ENCODE measurements at regions not wholly inside any gene's neighbourhood (a gene's known extent, or its start where the extent isn't known, plus 50 kb on each side); places are given as distances from the start of the nearest gene placed in this dataset.

- Histone ChIP-seq H3K4me2 (ENCODE audit: low read length) (no peak overlapping the region), H3K9ac (ENCODE audit: low read depth, low read length) (no peak overlapping the region), H3K4me1 (ENCODE audit: control insufficient read depth, insufficient read depth, low read length) (no peaks in the 10 kb centered on the region), H3K4me3 (ENCODE audit: low read length) (no peak overlapping the region), H3K36me3 (ENCODE audit: insufficient read depth, low read length) (no peaks in the 10 kb centered on the region), H3K9me3 (replicated peaks; ENCODE audit: low read length) (no peaks in the 10 kb centered on the region), H3K27me3 (ENCODE audit: control insufficient read depth, insufficient read depth, low read length) (peaks cover 40% of the 10 kb centered on the region)
Observed at GRCh38 chr21:33158654-33159053, 71.1 kb upstream of the IFNAR2 start.

DNA sequence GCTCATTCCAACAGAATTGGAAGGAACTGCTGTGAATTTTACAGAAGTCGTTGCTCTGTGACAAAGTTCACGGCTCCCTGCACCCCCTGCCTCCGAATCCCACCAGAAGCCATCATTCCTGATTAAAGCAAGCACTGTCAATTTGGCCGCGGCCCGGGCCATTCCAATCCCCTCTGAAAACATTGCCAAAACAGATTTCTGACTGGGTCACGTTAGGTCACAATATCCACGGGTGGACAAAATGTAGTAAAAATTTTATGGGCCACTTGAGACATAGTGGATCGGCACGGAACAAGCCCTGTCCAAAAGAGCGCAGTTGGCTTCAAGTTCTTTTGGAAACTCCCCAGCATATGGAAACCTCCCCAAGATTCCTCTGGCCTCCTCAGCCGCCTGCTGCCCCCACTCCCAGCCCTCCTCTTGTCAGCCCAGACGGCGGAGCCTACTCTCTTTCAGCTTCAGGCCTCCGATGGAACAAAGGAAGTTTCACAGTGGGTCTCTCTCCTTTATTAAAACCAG is 67.2 kb upstream of the IFNAR2 start:
- H3K4me3 ChIP-seq (ENCODE audit: low read length), result no peak overlapping the region
- H3K9ac ChIP-seq (ENCODE audit: low read depth, low read length), result no peak overlapping the region
- peaks cover 52% of the 10 kb centered on the region for H3K27me3 ChIP-seq (ENCODE audit: control insufficient read depth, insufficient read depth, low read length)
- no peak overlapping the region for H3K4me2 ChIP-seq (ENCODE audit: low read length)
- no peaks in the 10 kb centered on the region for H3K4me1 ChIP-seq (ENCODE audit: control insufficient read depth, insufficient read depth, low read length)
- no peaks in the 10 kb centered on the region for H3K36me3 ChIP-seq (ENCODE audit: insufficient read depth, low read length)
- no peaks in the 10 kb centered on the region for H3K9me3 ChIP-seq (replicated peaks; ENCODE audit: low read length)

- Histone ChIP-seq H3K36me3 (ENCODE audit: insufficient read depth, low read length) (no peaks in the 10 kb centered on the region), H3K4me3 (ENCODE audit: low read length) (no peak overlapping the region), H3K4me1 (ENCODE audit: control insufficient read depth, insufficient read depth, low read length) (no peaks in the 10 kb centered on the region), H3K27me3 (ENCODE audit: control insufficient read depth, insufficient read depth, low read length) (peaks cover 52% of the 10 kb centered on the region), H3K4me2 (ENCODE audit: low read length) (no peak overlapping the region), H3K9me3 (replicated peaks; ENCODE audit: low read length) (no peaks in the 10 kb centered on the region), H3K9ac (ENCODE audit: low read depth, low read length) (no peak overlapping the region)
Observed at GRCh38 chr21:33168886-33169285, 60.9 kb upstream of the IFNAR2 start.

DNA sequence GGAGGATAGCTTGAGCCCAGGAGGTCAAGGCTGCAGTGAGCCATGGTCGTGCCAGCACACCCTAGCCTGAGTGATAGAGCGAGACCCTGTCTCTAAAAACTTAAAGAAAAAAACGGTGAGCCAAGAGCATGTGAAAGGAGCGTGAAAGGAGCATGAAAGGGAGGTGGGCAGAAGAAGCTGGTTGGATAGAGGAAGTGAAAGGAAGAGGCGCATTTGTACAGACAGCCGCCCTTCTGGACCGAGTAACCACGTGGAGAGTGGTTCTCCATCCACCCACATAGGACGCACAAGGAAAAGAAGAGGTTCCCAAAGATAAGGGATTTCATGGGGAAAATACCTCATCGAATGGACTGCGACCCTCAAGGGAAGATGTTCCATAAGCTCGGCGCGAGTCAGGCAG is 60.4 kb upstream of the IFNAR2 start:
- no peaks in the 10 kb centered on the region for H3K9me3 ChIP-seq (replicated peaks; ENCODE audit: low read length)
- H3K27me3 ChIP-seq (ENCODE audit: control insufficient read depth, insufficient read depth, low read length), result peaks cover 48% of the 10 kb centered on the region
- H3K4me3 ChIP-seq (ENCODE audit: low read length), result no peak overlapping the region
- no peaks in the 10 kb centered on the region for H3K4me1 ChIP-seq (ENCODE audit: control insufficient read depth, insufficient read depth, low read length)
- no peak overlapping the region for H3K9ac ChIP-seq (ENCODE audit: low read depth, low read length)
- H3K36me3 ChIP-seq (ENCODE audit: insufficient read depth, low read length), result no peaks in the 10 kb centered on the region
- H3K4me2 ChIP-seq (ENCODE audit: low read length), result no peak overlapping the region

DNA sequence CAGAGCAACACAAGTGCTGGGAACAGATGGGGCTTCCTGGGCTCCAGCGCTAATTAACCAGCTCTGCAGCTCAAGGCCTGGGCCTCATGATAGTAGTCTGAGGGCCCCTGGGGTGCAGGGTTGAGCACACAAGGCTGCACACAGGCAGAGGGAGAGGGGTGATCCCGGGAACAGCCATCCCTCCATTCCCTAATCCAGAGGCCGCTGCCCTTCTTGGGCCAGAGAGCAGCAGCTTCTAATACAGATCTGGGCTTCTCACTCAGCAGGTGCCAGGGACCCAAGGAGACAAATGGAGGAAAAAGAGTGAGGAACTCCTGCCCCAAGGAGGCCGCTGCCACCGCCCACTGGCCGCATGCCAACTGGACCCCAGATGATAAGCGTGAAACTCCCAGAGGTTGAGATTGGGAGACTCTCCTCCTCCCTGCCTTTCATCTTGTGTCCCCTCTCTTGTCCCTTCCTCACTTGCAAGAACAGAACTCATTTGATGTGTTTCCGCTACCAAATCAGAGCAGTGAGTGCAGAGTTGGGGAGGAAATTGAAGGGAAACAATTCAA is 58.0 kb upstream of the IFNAR2 start:
- Histone ChIP-seq H3K4me1 (ENCODE audit: control insufficient read depth, insufficient read depth, low read length) (no peaks in the 10 kb centered on the region), H3K9ac (ENCODE audit: low read depth, low read length) (no peak overlapping the region), H3K36me3 (ENCODE audit: insufficient read depth, low read length) (no peaks in the 10 kb centered on the region), H3K4me2 (ENCODE audit: low read length) (no peak overlapping the region), H3K27me3 (ENCODE audit: control insufficient read depth, insufficient read depth, low read length) (peaks cover 50% of the 10 kb centered on the region), H3K9me3 (replicated peaks; ENCODE audit: low read length) (no peaks in the 10 kb centered on the region), H3K4me3 (ENCODE audit: low read length) (no peak overlapping the region)

DNA sequence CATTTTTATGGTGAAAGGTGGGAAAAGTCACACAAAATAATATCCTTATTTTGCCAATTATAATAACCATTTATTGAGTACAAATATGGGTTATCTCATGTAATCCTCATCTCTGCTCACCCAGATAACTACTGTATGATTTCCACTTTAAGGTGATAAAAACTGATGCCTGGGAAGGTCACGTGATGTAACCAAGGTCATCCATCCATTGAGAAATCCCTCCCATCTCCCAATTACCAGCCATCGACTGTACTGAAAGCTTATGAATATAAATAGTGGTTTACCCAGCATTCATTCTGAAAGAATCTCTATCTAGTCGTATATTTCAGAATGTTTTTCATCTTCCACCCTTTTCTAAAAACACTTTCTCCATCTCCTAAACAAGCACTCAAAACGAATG is 55.0 kb upstream of the IFNAR2 start:
- no peaks in the 10 kb centered on the region for H3K36me3 ChIP-seq (ENCODE audit: insufficient read depth, low read length)
- H3K9me3 ChIP-seq (replicated peaks; ENCODE audit: low read length), result no peaks in the 10 kb centered on the region
- H3K9ac ChIP-seq (ENCODE audit: low read depth, low read length), result no peak overlapping the region
- H3K27me3 ChIP-seq (ENCODE audit: control insufficient read depth, insufficient read depth, low read length), result peaks cover 57% of the 10 kb centered on the region
- H3K4me1 ChIP-seq (ENCODE audit: control insufficient read depth, insufficient read depth, low read length), result no peaks in the 10 kb centered on the region
- no peak overlapping the region for H3K4me3 ChIP-seq (ENCODE audit: low read length)
- H3K4me2 ChIP-seq (ENCODE audit: low read length), result no peak overlapping the region
